K562 (cell line): ENCODE measurements at regions not wholly inside any gene's neighbourhood (a gene's known extent, or its start where the extent isn't known, plus 50 kb on each side); places are given as distances from the start of the nearest gene placed in this dataset.
A peak's percentile ranks its signal among the peaks of the same experiment; 100 is the strongest.

ENCODE experiments used
- BCL6 ChIP-seq: fragments of 250-450 bp; sonication (Bioruptor Pico); IDR thresholded peaks from 2 replicates; pipeline ENCODE4 v1.4.0; 2020
- CBFB ChIP-seq: sonication (generic); formaldehyde crosslinking; IDR thresholded peaks from 2 replicates; pipeline ENCODE4 v1.4.0; 2020; ENCODE audit warnings: mild to moderate bottlenecking, missing genetic modification reagents
- CXXC5 ChIP-seq: fragments of 250-450 bp; sonication (Bioruptor Pico); IDR thresholded peaks from 2 replicates; pipeline ENCODE4 v1.8.0; 2022; ENCODE audit warnings: inconsistent platforms, mild to moderate bottlenecking, moderate library complexity
- EP400 ChIP-seq: fragments of 450-650 bp; IDR thresholded peaks from 2 replicates; pipeline ENCODE4 v1.6.1; 2017; ENCODE audit warnings: antibody characterized with exemption, mild to moderate bottlenecking, moderate library complexity
- FOXM1 ChIP-seq, 2 experiments: fragments of 450-650 bp in 1 of 2; sonication (generic) in 1 of 2; formaldehyde crosslinking in 1 of 2; IDR thresholded peaks; 2 replicates each; pipeline versions ENCODE4 v1.6.1 to v1.9.0; 2017 to 2022; ENCODE audit warnings: low read depth in 2 of 2, mild to moderate bottlenecking in 2 of 2, missing genetic modification reagents in 1 of 2, moderate library complexity in 1 of 2
- KHSRP ChIP-seq: fragments of 450-650 bp; IDR thresholded peaks from 2 replicates; pipeline ENCODE4 v1.6.1; 2017
- MNT ChIP-seq, 2 experiments: fragments of 450-650 bp; conservative IDR thresholded peaks; 2 replicates each; pipeline ENCODE4 v1.6.1; 2017; ENCODE audit warnings: mild to moderate bottlenecking in 2 of 2, moderate library complexity in 2 of 2
- POLR2G ChIP-seq: fragments of 200-400 bp; formaldehyde crosslinking; IDR thresholded peaks from 2 replicates; pipeline ENCODE4 v1.6.1; 2017; ENCODE audit warnings: low read depth, mild to moderate bottlenecking, antibody characterized with exemption, low read length, moderate library complexity
- RAD51 ChIP-seq: fragments of 450-650 bp; IDR thresholded peaks from 2 replicates; pipeline ENCODE4 v1.7.1; 2016; ENCODE audit warnings: low read depth, mild to moderate bottlenecking, borderline replicate concordance
- RBFOX2 ChIP-seq: fragments of 200-400 bp; formaldehyde crosslinking; IDR thresholded peaks from 2 replicates; pipeline ENCODE4 v1.6.1; 2017; ENCODE audit warnings: low read depth, mild to moderate bottlenecking, low read length, moderate library complexity
- SNRNP70 ChIP-seq: fragments of 200-400 bp; formaldehyde crosslinking; optimal IDR thresholded peaks from 2 replicates; pipeline ENCODE3; 2017; ENCODE audit warnings: low read depth, low read length
- SPI1 ChIP-seq: IDR thresholded peaks from 2 replicates; pipeline ENCODE4 v1.6.1; 2011; ENCODE audit warnings: low read depth, low read length, control low read depth, borderline replicate concordance
- SRSF7 ChIP-seq: fragments of 200-400 bp; formaldehyde crosslinking; optimal IDR thresholded peaks from 2 replicates; pipeline ENCODE3; 2017; ENCODE audit warnings: mild to moderate bottlenecking, low read depth, low read length
- TEAD2 ChIP-seq: fragments of 450-650 bp; IDR thresholded peaks from 2 replicates; pipeline ENCODE4 v1.6.1; 2016; ENCODE audit warnings: missing genetic modification characterization, control low read depth, missing compliant biosample characterization
- TGIF2 ChIP-seq: sonication (generic); formaldehyde crosslinking; IDR thresholded peaks from 2 replicates; pipeline ENCODE4 v1.8.1; 2022; ENCODE audit warnings: mild to moderate bottlenecking, missing genetic modification reagents, moderate library complexity
- TRIM24 ChIP-seq, 2 experiments: fragments of 450-650 bp; IDR thresholded peaks; 2 replicates each; pipeline ENCODE4 v1.6.1; 2016
- WHSC1 ChIP-seq: IDR thresholded peaks from one replicate; pipeline ENCODE4 v1.6.1; 2012; ENCODE audit warnings: low read length, control low read depth, inconsistent platforms
- XRCC3 ChIP-seq: fragments of 450-650 bp; IDR thresholded peaks from 2 replicates; pipeline ENCODE4 v1.6.1; 2017; ENCODE audit warnings: mild to moderate bottlenecking, moderate library complexity
- ZBTB34 ChIP-seq: fragments of 250-450 bp; sonication (Bioruptor Pico); IDR thresholded peaks from 2 replicates; pipeline ENCODE4 v1.8.0; 2021; ENCODE audit warnings: mild to moderate bottlenecking, moderate library complexity
- ZBTB7A ChIP-seq: IDR thresholded peaks from 2 replicates; pipeline ENCODE4 v1.6.1; 2011; ENCODE audit warnings: low read depth, mild to moderate bottlenecking, low read length, moderate library complexity, borderline replicate concordance; ENCODE audit not compliant: control insufficient read depth
- ZFP36 ChIP-seq: fragments of 150-350 bp; IDR thresholded peaks from 2 replicates; pipeline ENCODE4 v1.6.1; 2018; ENCODE audit warnings: low read length, low read depth; ENCODE audit not compliant: partially characterized antibody
- ZNF384 ChIP-seq: IDR thresholded peaks from 2 replicates; pipeline ENCODE4 v1.6.1; 2012; ENCODE audit warnings: low read depth, low read length, improper control_type of control experiment
- ZNF586 ChIP-seq: fragments of 450-650 bp; formaldehyde crosslinking; conservative IDR thresholded peaks from 2 replicates; pipeline ENCODE4 v1.4.0; 2020; ENCODE audit warnings: mild to moderate bottlenecking, moderate library complexity
- ZNF644 ChIP-seq: fragments of 200-800 bp; sonication (Bioruptor generic); IDR thresholded peaks from 2 replicates; pipeline ENCODE4 v1.6.1; 2016; ENCODE audit warnings: low read depth, missing genetic modification characterization, missing compliant biosample characterization
- ZNF766 ChIP-seq: fragments of 200-800 bp; sonication (Bioruptor generic); conservative IDR thresholded peaks from 2 replicates; pipeline ENCODE4 v1.6.1; 2016; ENCODE audit warnings: missing genetic modification characterization, missing compliant biosample characterization
- TF ChIP-seq, protein P1 (sequence below): IDR thresholded peaks from 2 replicates; pipeline ENCODE4 v1.6.1; 2014; ENCODE audit warnings: antibody characterized with exemption

GRCh38 chr7:106774768-106775551, 90.1 kb upstream of the PIK3CG start (continued):
- TF ChIP-seq POLR2G (peak; percentile 72), CBFB (no peak), ZNF766 (CRISPR knock-in tag) (peak; percentile 87), TGIF2 (CRISPR knock-in tag) (no peak), ZNF586 (CRISPR knock-in tag) (no peak), BCL6 (peak; percentile 74; the same call in 1 of the 2 replicates), RAD51 (no peak; the same call in 1 of the 2 replicates), ZNF644 (peak; percentile 99), CXXC5 (CRISPR knock-in tag) (peak; percentile 80), WHSC1 (no peak), TRIM24 (IDR thresholded peaks at IDR 0.05) (peak in 1 of 2 experiments; percentile 81; a peak in 2 of 4 replicates), SPI1 (no peak), EP400 (peak; percentile 94), KHSRP (no peak), ZBTB7A (no peak), MNT (conservative IDR thresholded peaks at IDR 0.05) (peak; percentile 81 to 94), SNRNP70 (no peak), FOXM1 (IDR thresholded peaks at IDR 0.05; ENCODE audit: low read depth) (no peak), FOXM1 (CRISPR knock-in tag; IDR thresholded peaks at IDR 0.05; ENCODE audit: low read depth) (no peak), ZFP36 (peak; percentile 87), XRCC3 (0 out of 2 replicates have a peak, but pooled peaks have one; percentile 16), SRSF7 (no peak), ZBTB34 (CRISPR knock-in tag) (peak; percentile 82), TEAD2 (peak; percentile 97), RBFOX2 (peak; percentile 79), ZNF384 (no peak)
- TF ChIP-seq, protein P1, sequence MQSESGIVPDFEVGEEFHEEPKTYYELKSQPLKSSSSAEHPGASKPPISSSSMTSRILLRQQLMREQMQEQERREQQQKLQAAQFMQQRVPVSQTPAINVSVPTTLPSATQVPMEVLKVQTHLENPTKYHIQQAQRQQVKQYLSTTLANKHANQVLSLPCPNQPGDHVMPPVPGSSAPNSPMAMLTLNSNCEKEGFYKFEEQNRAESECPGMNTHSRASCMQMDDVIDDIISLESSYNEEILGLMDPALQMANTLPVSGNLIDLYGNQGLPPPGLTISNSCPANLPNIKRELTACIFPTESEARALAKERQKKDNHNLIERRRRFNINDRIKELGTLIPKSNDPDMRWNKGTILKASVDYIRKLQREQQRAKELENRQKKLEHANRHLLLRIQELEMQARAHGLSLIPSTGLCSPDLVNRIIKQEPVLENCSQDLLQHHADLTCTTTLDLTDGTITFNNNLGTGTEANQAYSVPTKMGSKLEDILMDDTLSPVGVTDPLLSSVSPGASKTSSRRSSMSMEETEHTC: no peak
